ENCODE measurements at regions not wholly inside any gene's neighbourhood (a gene's known extent, or its start where the extent isn't known, plus 50 kb on each side); places are given as distances from the start of the nearest gene placed in this dataset.

DNA sequence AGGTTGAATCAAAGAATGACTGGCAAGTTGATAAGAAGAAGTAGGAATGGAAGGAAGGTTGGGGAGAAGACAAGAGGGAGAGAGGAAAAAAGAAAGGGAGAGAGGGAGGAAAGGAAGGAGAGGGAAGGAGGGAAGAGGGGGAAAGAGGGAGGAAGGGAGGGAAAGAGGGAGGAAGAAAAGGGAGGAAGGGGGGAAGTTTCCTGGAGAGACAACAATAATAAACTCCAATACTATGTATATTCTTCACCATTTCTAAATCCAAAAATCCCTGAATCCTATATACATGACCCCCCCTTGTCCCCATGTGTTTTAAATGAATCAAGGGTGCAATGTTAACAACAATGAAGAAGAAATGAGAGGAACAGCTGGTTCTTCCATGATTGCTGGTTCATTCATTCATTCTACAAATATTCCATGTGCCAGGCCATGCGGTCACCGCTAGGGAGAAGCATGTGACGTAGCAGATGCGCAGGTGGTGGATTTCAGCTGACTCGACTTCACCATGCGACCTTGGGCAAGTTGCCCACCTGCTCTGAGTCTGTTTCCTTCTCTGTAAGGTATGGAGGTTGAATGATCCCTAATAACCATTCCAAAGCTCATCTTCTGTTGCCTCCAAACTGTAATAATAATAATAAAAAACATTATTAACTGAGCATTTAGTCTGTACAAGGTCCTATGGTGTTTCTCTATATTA lies 77.6 kb downstream of the EN1 start:
- TF ChIP-seq, protein P1, sequence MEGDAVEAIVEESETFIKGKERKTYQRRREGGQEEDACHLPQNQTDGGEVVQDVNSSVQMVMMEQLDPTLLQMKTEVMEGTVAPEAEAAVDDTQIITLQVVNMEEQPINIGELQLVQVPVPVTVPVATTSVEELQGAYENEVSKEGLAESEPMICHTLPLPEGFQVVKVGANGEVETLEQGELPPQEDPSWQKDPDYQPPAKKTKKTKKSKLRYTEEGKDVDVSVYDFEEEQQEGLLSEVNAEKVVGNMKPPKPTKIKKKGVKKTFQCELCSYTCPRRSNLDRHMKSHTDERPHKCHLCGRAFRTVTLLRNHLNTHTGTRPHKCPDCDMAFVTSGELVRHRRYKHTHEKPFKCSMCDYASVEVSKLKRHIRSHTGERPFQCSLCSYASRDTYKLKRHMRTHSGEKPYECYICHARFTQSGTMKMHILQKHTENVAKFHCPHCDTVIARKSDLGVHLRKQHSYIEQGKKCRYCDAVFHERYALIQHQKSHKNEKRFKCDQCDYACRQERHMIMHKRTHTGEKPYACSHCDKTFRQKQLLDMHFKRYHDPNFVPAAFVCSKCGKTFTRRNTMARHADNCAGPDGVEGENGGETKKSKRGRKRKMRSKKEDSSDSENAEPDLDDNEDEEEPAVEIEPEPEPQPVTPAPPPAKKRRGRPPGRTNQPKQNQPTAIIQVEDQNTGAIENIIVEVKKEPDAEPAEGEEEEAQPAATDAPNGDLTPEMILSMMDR (IDR thresholded peaks at IDR 0.05) = no peak
- TF ChIP-seq CHD2 (IDR thresholded peaks at IDR 0.05; ENCODE audit: low read length, partially characterized antibody) (no peak), RFX5 (IDR thresholded peaks at IDR 0.05) (no peak), KDM1A (IDR thresholded peaks at IDR 0.05; ENCODE audit: low read depth) (no peak), SREBF2 (IDR thresholded peaks at IDR 0.05) (no peak), JUN (IDR thresholded peaks at IDR 0.05) (no peak), GATA3 (IDR thresholded peaks at IDR 0.05; ENCODE audit: borderline replicate concordance) (no peak), RAD21 (conservative IDR thresholded peaks at IDR 0.05 in 1 of 2, IDR thresholded peaks at IDR 0.05 in 1 of 2) (no peak), MYC (IDR thresholded peaks at IDR 0.05; ENCODE audit: borderline replicate concordance, low read length) (no peak), FOXS1 (CRISPR knock-in tag; IDR thresholded peaks at IDR 0.05) (no peak), ZFP36 (IDR thresholded peaks at IDR 0.05; ENCODE audit: borderline replicate concordance, partially characterized antibody) (no peak), REST (IDR thresholded peaks at IDR 0.05) (no peak)
- TF ChIP-seq, protein P2, sequence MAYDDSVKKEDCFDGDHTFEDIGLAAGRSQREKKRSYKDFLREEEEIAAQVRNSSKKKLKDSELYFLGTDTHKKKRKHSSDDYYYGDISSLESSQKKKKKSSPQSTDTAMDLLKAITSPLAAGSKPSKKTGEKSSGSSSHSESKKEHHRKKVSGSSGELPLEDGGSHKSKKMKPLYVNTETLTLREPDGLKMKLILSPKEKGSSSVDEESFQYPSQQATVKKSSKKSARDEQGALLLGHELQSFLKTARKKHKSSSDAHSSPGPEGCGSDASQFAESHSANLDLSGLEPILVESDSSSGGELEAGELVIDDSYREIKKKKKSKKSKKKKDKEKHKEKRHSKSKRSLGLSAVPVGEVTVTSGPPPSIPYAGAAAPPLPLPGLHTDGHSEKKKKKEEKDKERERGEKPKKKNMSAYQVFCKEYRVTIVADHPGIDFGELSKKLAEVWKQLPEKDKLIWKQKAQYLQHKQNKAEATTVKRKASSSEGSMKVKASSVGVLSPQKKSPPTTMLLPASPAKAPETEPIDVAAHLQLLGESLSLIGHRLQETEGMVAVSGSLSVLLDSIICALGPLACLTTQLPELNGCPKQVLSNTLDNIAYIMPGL (CRISPR knock-in tag; IDR thresholded peaks at IDR 0.05; ENCODE audit: borderline replicate concordance) = no peak
